H54 (cell line): ENCODE measurements at regions not wholly inside any gene's neighbourhood (a gene's known extent, or its start where the extent isn't known, plus 50 kb on each side); places are given as distances from the start of the nearest gene placed in this dataset.
"Not testable (repeated sequence)": the region's sequence is repeated elsewhere in the genome, so short reads cannot be mapped to it uniquely, and the experiment has no call there.

Experiments used
- DNase-seq: peaks from one replicate; pipeline ENCODE4 v3.0.0; 2011; ENCODE audit warnings: low spot score, mixed read lengths; ENCODE audit not compliant: insufficient read length
- FAIRE-seq: peaks from 3 replicates; lab custom pipeline; 2011; peaks lifted over from hg19 to GRCh38; lab: Jason Lieb, UNC
- POLR2A ChIP-seq: IDR thresholded peaks from 2 replicates; pipeline ENCODE4 v1.6.1; 2011; ENCODE audit warnings: low read depth, mild to moderate bottlenecking, low read length

- FAIRE-seq (no peak), DNase-seq (no peak)
- no peak for TF ChIP-seq POLR2A
Observed at GRCh38 chr4:159705334-159705733, 602.5 kb downstream of the RAPGEF2 start.

GRCh38 chr4:159706704-159707103, 603.8 kb downstream of the RAPGEF2 start:
- FAIRE-seq (no peak), DNase-seq (no peak)
- TF ChIP-seq POLR2A, result no peak

- not testable (repeated sequence) for FAIRE-seq
Observed at GRCh38 chr4:159715180-159715579, 612.3 kb downstream of the RAPGEF2 start.

GRCh38 chr4:159719531-159719930, 616.7 kb downstream of the RAPGEF2 start:
- no peak for FAIRE-seq
- no peak for DNase-seq
- no peak for TF ChIP-seq POLR2A

More at GRCh38 chr4:159715180-159715579, 612.3 kb downstream of the RAPGEF2 start:
- not testable (repeated sequence) for DNase-seq

- DNase-seq, result no peak
- no peak for FAIRE-seq
- no peak for TF ChIP-seq POLR2A
Observed at GRCh38 chr4:159722052-159722451, 619.2 kb downstream of the RAPGEF2 start.

GRCh38 chr4:159722918-159723317, 620.0 kb downstream of the RAPGEF2 start:
- no peak for FAIRE-seq
- TF ChIP-seq POLR2A, result no peak

GRCh38 chr4:159723341-159724048, 620.6 kb downstream of the RAPGEF2 start:
- no peak for FAIRE-seq
- no peak for DNase-seq
- TF ChIP-seq POLR2A, result no peak

More at GRCh38 chr4:159722918-159723317, 620.0 kb downstream of the RAPGEF2 start:
- no peak for DNase-seq

- FAIRE-seq (no peak), DNase-seq (no peak)
- no peak for TF ChIP-seq POLR2A
Observed at GRCh38 chr4:159725571-159725970, 622.7 kb downstream of the RAPGEF2 start.

GRCh38 chr4:159735281-159736207, 632.7 kb downstream of the RAPGEF2 start:
- FAIRE-seq (no peak), DNase-seq (no peak)
- no peak for TF ChIP-seq POLR2A

GRCh38 chr4:159736411-159736810, 633.5 kb downstream of the RAPGEF2 start:
- FAIRE-seq, result no peak
- no peak for TF ChIP-seq POLR2A
- no peak for DNase-seq

- TF ChIP-seq POLR2A, result no peak
- no peak for FAIRE-seq
Observed at GRCh38 chr4:159743971-159744370, 641.1 kb downstream of the RAPGEF2 start.

GRCh38 chr4:159747983-159748382, 645.1 kb downstream of the RAPGEF2 start:
- no peak for TF ChIP-seq POLR2A
- no peak for DNase-seq
- FAIRE-seq, result no peak

More at GRCh38 chr4:159743971-159744370, 641.1 kb downstream of the RAPGEF2 start:
- DNase-seq, result no peak

GRCh38 chr4:159748834-159749444, 646.1 kb downstream of the RAPGEF2 start:
- DNase-seq, result no peak
- TF ChIP-seq POLR2A, result no peak
- no peak for FAIRE-seq

GRCh38 chr4:159757499-159757898, 654.6 kb downstream of the RAPGEF2 start:
- no peak for FAIRE-seq
- TF ChIP-seq POLR2A, result no peak
- DNase-seq, result no peak
